OCI-LY1 (cell line): ENCODE measurements at regions not wholly inside any gene's neighbourhood (a gene's known extent, or its start where the extent isn't known, plus 50 kb on each side); places are given as distances from the start of the nearest gene placed in this dataset.

Experiments used
- H2AFZ ChIP-seq: fragments of 200-600 bp; sonication (generic), shearing (Covaris generic); 2 replicates; pipeline ENCODE4 v1.6.0; 2014; ENCODE audit warnings: antibody characterized with exemption, mild to moderate bottlenecking, low read length
- H3F3A ChIP-seq: fragments of 200-600 bp; sonication (generic), shearing (Covaris generic); 2 replicates; pipeline ENCODE4 v1.6.0; 2014; ENCODE audit warnings: mild to moderate bottlenecking, antibody characterized with exemption, low read length, moderate library complexity; ENCODE audit not compliant: insufficient read depth
- H3K27ac ChIP-seq: fragments of 200-600 bp; sonication (generic); 2 replicates; pipeline ENCODE4 v1.5.1; 2014; ENCODE audit warnings: low read length, mixed run types, mild to moderate bottlenecking, low read depth; ENCODE audit not compliant: poor library complexity, severe bottlenecking
- H3K27me3 ChIP-seq: fragments of 200-600 bp; sonication (generic); 2 replicates; pipeline ENCODE4 v1.6.0; 2014; ENCODE audit warnings: antibody characterized with exemption, mild to moderate bottlenecking, low read length, moderate library complexity; ENCODE audit not compliant: insufficient read depth
- H3K36me3 ChIP-seq: fragments of 200-600 bp; sonication (generic); 2 replicates; pipeline ENCODE4 v1.6.1; 2014; ENCODE audit warnings: mild to moderate bottlenecking, antibody characterized with exemption, low read length, moderate library complexity, mixed read lengths; ENCODE audit not compliant: insufficient read depth
- H3K4me1 ChIP-seq: fragments of 200-600 bp; sonication (generic); 2 replicates; pipeline ENCODE4 v1.5.1; 2014; ENCODE audit warnings: mild to moderate bottlenecking, low read length, moderate library complexity; ENCODE audit not compliant: insufficient read depth, severe bottlenecking
- H3K4me2 ChIP-seq: fragments of 200-600 bp; sonication (generic), shearing (Covaris generic); 2 replicates; pipeline ENCODE4 v1.6.1; 2014; ENCODE audit warnings: low read length
- H3K4me3 ChIP-seq: fragments of 200-600 bp; sonication (generic); 2 replicates; pipeline ENCODE4 v1.5.1; 2014; ENCODE audit warnings: low read length, low read depth, mild to moderate bottlenecking, mixed read lengths; ENCODE audit not compliant: poor library complexity, severe bottlenecking
- H3K79me2 ChIP-seq: fragments of 200-600 bp; shearing (Covaris generic); 2 replicates; pipeline ENCODE4 v1.6.1; 2016; ENCODE audit warnings: mixed run types, low read length, mixed read lengths; ENCODE audit not compliant: insufficient read depth
- H3K9ac ChIP-seq: fragments of 200-600 bp; sonication (generic), shearing (Covaris generic); 2 replicates; pipeline ENCODE4 v1.6.1; 2014; ENCODE audit warnings: mild to moderate bottlenecking, low read length, mixed read lengths
- H3K9me2 ChIP-seq: fragments of 200-600 bp; sonication (generic), shearing (Covaris generic); 2 replicates; pipeline ENCODE4 v1.6.1; 2014; ENCODE audit warnings: low read depth, mild to moderate bottlenecking, low read length, mixed read lengths
- H3K9me3 ChIP-seq: fragments of 200-600 bp; shearing (Covaris generic); 2 replicates; pipeline ENCODE4 v1.6.1; 2014; ENCODE audit warnings: low read length, mixed read lengths
- H4K20me1 ChIP-seq: fragments of 200-600 bp; sonication (generic), shearing (Covaris generic); 2 replicates; pipeline ENCODE4 v1.6.0; 2016; ENCODE audit warnings: mild to moderate bottlenecking, low read length; ENCODE audit not compliant: insufficient read depth
- EZH2 ChIP-seq: fragments of 200-600 bp; sonication (generic), shearing (Covaris generic); IDR thresholded peaks from 2 replicates; pipeline ENCODE4 v1.8.0; 2017; ENCODE audit warnings: borderline replicate concordance, mixed run types, mild to moderate bottlenecking, antibody characterized with exemption, low read length, moderate library complexity, mixed read lengths
- TF ChIP-seq, protein P1 (sequence below): fragments of 200-600 bp; sonication (generic), shearing (Covaris generic); IDR thresholded peaks from 2 replicates; pipeline ENCODE4 v1.5.1; 2017; ENCODE audit warnings: mild to moderate bottlenecking, antibody characterized with exemption, low read length, moderate library complexity, mixed read lengths

DNA sequence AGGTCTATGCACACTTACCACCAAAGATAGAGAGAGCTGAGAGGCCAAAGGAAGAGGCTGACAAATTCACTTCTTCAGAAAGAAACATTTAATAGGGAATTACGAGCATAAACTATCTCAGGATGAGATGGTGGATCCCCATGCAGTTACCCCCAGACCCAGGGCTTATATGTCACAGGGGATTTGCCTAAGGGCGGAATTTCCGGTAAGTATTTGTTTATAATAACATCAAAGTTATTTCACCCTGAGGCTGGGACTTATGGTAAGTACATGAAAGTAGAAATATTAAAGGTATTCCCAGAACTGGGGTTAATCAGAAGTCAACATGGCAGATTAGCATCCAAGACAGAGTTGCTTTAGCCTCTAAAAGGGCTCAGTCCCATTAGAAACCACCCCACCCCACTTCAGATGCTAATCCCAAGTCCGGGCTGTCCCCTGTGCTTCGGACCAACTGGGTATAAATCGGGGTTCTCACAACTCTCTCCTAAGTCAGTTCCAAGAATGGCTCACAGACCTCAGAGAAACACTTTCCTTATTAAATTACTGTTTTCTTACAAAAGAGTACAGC is 247.4 kb upstream of the ZP4 start:
- Histone ChIP-seq H3K9me2 (no peaks in the 10 kb centered on the region), H2AFZ (no peak overlapping the region), H3K27me3 (no peaks in the 10 kb centered on the region), H3K4me3 (no peak overlapping the region), H3K27ac (no peak overlapping the region), H3K79me2 (no peaks in the 10 kb centered on the region), H3K36me3 (no peaks in the 10 kb centered on the region), H3K9me3 (no peaks in the 10 kb centered on the region), H3K4me2 (no peak overlapping the region), H4K20me1 (no peaks in the 10 kb centered on the region), H3K4me1 (no peaks in the 10 kb centered on the region), H3K9ac (no peak overlapping the region), H3F3A (no peaks in the 10 kb centered on the region)
- TF ChIP-seq, protein P1, sequence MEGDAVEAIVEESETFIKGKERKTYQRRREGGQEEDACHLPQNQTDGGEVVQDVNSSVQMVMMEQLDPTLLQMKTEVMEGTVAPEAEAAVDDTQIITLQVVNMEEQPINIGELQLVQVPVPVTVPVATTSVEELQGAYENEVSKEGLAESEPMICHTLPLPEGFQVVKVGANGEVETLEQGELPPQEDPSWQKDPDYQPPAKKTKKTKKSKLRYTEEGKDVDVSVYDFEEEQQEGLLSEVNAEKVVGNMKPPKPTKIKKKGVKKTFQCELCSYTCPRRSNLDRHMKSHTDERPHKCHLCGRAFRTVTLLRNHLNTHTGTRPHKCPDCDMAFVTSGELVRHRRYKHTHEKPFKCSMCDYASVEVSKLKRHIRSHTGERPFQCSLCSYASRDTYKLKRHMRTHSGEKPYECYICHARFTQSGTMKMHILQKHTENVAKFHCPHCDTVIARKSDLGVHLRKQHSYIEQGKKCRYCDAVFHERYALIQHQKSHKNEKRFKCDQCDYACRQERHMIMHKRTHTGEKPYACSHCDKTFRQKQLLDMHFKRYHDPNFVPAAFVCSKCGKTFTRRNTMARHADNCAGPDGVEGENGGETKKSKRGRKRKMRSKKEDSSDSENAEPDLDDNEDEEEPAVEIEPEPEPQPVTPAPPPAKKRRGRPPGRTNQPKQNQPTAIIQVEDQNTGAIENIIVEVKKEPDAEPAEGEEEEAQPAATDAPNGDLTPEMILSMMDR: no peak
- no peak for TF ChIP-seq EZH2

GRCh38 chr1:238135708-238136664 is 245.3 kb upstream of the ZP4 start:
- Histone ChIP-seq H3K9me3 (no peaks in the 10 kb centered on the region), H3K4me3 (no peak overlapping the region), H3K27me3 (no peaks in the 10 kb centered on the region), H3K79me2 (no peaks in the 10 kb centered on the region), H3K27ac (no peak overlapping the region), H3K9ac (no peak overlapping the region), H2AFZ (no peak overlapping the region), H3K36me3 (no peaks in the 10 kb centered on the region), H3K4me1 (no peaks in the 10 kb centered on the region), H3K9me2 (no peaks in the 10 kb centered on the region), H4K20me1 (no peaks in the 10 kb centered on the region), H3F3A (no peaks in the 10 kb centered on the region), H3K4me2 (no peak overlapping the region)
- TF ChIP-seq, protein P1: no peak
- TF ChIP-seq EZH2: no peak

GRCh38 chr1:238129677-238130076 is 239.0 kb upstream of the ZP4 start:
- TF ChIP-seq EZH2: no peak
- TF ChIP-seq, protein P1: no peak
- H4K20me1 ChIP-seq: no peaks in the 10 kb centered on the region

More at GRCh38 chr1:238129677-238130076, 239.0 kb upstream of the ZP4 start:
- no peak overlapping the region for H3K4me2 ChIP-seq
- no peaks in the 10 kb centered on the region for H3K9me3 ChIP-seq
- H3K9ac ChIP-seq: no peak overlapping the region
- H3K4me3 ChIP-seq: no peak overlapping the region
- H3K27ac ChIP-seq: no peak overlapping the region
- no peak overlapping the region for H2AFZ ChIP-seq
- no peaks in the 10 kb centered on the region for H3K27me3 ChIP-seq
- H3F3A ChIP-seq: no peaks in the 10 kb centered on the region
- H3K4me1 ChIP-seq: no peaks in the 10 kb centered on the region
- H3K9me2 ChIP-seq: no peaks in the 10 kb centered on the region
- H3K36me3 ChIP-seq: no peaks in the 10 kb centered on the region
- H3K79me2 ChIP-seq: no peaks in the 10 kb centered on the region
